GM23338 (cell line): ENCODE measurements at regions not wholly inside any gene's neighbourhood (a gene's known extent, or its start where the extent isn't known, plus 50 kb on each side); places are given as distances from the start of the nearest gene placed in this dataset.

ENCODE experiments used
- CREB1 ChIP-seq: fragments of 250-450 bp; sonication (Bioruptor Pico); IDR thresholded peaks from 2 replicates; pipeline ENCODE4 v1.5.0; 2020; ENCODE audit warnings: low read depth, mild to moderate bottlenecking, moderate library complexity
- EZH2 ChIP-seq: fragments of 200-600 bp; sonication (generic); IDR thresholded peaks from one replicate; pipeline ENCODE4 v1.8.0; 2017; ENCODE audit warnings: antibody characterized with exemption, mild to moderate bottlenecking, low read depth; ENCODE audit not compliant: unreplicated experiment
- EZH2phosphoT487 ChIP-seq: fragments of 200-600 bp; sonication (generic); IDR thresholded peaks from one replicate; pipeline ENCODE4 v1.8.1; 2018; ENCODE audit warnings: antibody characterized with exemption; ENCODE audit not compliant: unreplicated experiment
- JUNB ChIP-seq: IDR thresholded peaks from one replicate; pipeline ENCODE4 v1.6.1; 2016; ENCODE audit warnings: antibody characterized with exemption; ENCODE audit not compliant: unreplicated experiment
- POLR2AphosphoS5 ChIP-seq: IDR thresholded peaks from 2 replicates; pipeline ENCODE4 v1.6.1; 2016; ENCODE audit warnings: antibody characterized with exemption, low read depth
- REST ChIP-seq: IDR thresholded peaks from one replicate; pipeline ENCODE4 v1.6.1; 2018; ENCODE audit warnings: antibody characterized with exemption; ENCODE audit not compliant: unreplicated experiment
- TF ChIP-seq, protein P1 (sequence below), 2 experiments: fragments of 200-600 bp in 1 of 2; sonication (generic) in 1 of 2; conservative IDR thresholded peaks; 2 replicates each; pipeline versions ENCODE4 v1.5.1 to v1.6.1; 2016 to 2017; ENCODE audit warnings: antibody characterized with exemption in 2 of 2, low read depth in 2 of 2, mild to moderate bottlenecking in 2 of 2, moderate library complexity in 1 of 2

GRCh38 chr4:164442180-164442579, 311.8 kb upstream of the SMIM31 start:
- TF ChIP-seq, protein P1, sequence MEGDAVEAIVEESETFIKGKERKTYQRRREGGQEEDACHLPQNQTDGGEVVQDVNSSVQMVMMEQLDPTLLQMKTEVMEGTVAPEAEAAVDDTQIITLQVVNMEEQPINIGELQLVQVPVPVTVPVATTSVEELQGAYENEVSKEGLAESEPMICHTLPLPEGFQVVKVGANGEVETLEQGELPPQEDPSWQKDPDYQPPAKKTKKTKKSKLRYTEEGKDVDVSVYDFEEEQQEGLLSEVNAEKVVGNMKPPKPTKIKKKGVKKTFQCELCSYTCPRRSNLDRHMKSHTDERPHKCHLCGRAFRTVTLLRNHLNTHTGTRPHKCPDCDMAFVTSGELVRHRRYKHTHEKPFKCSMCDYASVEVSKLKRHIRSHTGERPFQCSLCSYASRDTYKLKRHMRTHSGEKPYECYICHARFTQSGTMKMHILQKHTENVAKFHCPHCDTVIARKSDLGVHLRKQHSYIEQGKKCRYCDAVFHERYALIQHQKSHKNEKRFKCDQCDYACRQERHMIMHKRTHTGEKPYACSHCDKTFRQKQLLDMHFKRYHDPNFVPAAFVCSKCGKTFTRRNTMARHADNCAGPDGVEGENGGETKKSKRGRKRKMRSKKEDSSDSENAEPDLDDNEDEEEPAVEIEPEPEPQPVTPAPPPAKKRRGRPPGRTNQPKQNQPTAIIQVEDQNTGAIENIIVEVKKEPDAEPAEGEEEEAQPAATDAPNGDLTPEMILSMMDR (conservative IDR thresholded peaks at IDR 0.05; ENCODE audit: low read depth in 2 of 2): no peak
- TF ChIP-seq REST (no peak), POLR2AphosphoS5 (no peak), CREB1 (CRISPR knock-in tag) (no peak), EZH2 (no peak), JUNB (no peak), EZH2phosphoT487 (no peak)
